ENCODE measurements at regions not wholly inside any gene's neighbourhood (a gene's known extent, or its start where the extent isn't known, plus 50 kb on each side); places are given as distances from the start of the nearest gene placed in this dataset.

DNA sequence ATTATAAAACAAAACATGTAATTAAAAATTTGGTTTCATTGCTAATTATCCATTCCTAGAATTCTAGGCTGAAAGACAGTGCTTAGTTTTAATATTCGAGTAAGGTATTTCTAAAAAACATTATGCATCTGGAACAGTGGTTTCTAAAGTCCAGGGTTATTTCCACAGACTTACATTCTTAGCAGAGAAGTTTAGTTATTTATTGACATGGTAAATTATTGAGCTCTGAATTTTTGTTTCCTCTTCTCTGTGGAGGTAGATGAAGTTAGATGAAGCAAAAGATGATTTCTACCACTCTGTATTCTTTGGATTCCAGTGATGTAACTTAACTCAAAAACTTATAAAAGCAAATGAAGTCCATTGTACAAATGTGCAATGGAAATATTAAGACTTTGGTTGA lies 709.4 kb downstream of the MRPL39 start:
- TF ChIP-seq, protein P1, sequence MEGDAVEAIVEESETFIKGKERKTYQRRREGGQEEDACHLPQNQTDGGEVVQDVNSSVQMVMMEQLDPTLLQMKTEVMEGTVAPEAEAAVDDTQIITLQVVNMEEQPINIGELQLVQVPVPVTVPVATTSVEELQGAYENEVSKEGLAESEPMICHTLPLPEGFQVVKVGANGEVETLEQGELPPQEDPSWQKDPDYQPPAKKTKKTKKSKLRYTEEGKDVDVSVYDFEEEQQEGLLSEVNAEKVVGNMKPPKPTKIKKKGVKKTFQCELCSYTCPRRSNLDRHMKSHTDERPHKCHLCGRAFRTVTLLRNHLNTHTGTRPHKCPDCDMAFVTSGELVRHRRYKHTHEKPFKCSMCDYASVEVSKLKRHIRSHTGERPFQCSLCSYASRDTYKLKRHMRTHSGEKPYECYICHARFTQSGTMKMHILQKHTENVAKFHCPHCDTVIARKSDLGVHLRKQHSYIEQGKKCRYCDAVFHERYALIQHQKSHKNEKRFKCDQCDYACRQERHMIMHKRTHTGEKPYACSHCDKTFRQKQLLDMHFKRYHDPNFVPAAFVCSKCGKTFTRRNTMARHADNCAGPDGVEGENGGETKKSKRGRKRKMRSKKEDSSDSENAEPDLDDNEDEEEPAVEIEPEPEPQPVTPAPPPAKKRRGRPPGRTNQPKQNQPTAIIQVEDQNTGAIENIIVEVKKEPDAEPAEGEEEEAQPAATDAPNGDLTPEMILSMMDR (conservative IDR thresholded peaks at IDR 0.05; ENCODE audit: low read depth, low read length), result no peak
- Histone ChIP-seq H2AFZ (ENCODE audit: low read depth) (no peak overlapping the region), H3K4me3 (IDR thresholded peaks at IDR 0.05; ENCODE audit: insufficient read depth, low read depth, low read length) (no peak overlapping the region), H4K20me1 (ENCODE audit: insufficient read depth) (no peaks in the 10 kb centered on the region), H3K27ac (no peak overlapping the region), H3K36me3 (ENCODE audit: insufficient read depth) (no peaks in the 10 kb centered on the region), H3K4me1 (ENCODE audit: low read depth, poor library complexity, severe bottlenecking) (peaks cover 15% of the 10 kb centered on the region), H3K79me2 (ENCODE audit: insufficient read depth, low read depth) (no peaks in the 10 kb centered on the region), H3K27me3 (ENCODE audit: insufficient read depth, low read depth) (no peaks in the 10 kb centered on the region), H3K4me2 (no peak overlapping the region), H3K9ac (no peak overlapping the region)

DNA sequence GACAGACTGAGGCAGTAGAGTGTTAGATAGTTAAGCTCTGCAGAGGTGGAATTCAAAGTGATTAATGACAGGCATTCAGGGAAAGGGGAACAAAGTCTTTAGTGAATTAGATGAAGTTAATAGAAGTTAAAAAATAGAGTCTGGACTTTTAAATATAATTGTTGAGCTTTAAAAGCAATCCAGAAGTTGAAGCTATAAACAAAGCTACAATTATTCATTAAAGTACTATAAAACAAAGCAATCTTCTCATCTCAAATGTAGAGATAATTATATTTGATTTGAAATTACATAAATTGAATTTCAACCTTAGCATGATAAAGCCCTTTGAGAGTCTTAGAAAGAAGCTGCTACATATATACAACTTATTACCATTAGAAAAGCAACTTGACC lies 710.6 kb downstream of the MRPL39 start:
- no peak overlapping the region for H3K4me3 ChIP-seq (IDR thresholded peaks at IDR 0.05; ENCODE audit: insufficient read depth, low read depth, low read length)
- H3K9ac ChIP-seq, result no peak overlapping the region
- no peaks in the 10 kb centered on the region for H3K79me2 ChIP-seq (ENCODE audit: insufficient read depth, low read depth)
- peaks cover 15% of the 10 kb centered on the region for H3K4me1 ChIP-seq (ENCODE audit: low read depth, poor library complexity, severe bottlenecking)
- H3K4me2 ChIP-seq, result no peak overlapping the region
- H3K27me3 ChIP-seq (ENCODE audit: insufficient read depth, low read depth), result no peaks in the 10 kb centered on the region
- TF ChIP-seq, protein P1 (conservative IDR thresholded peaks at IDR 0.05; ENCODE audit: low read depth, low read length), result no peak
- peak overlapping the region; percentile 40; the same call in 1 of the 2 replicates for H2AFZ ChIP-seq (ENCODE audit: low read depth)
- no peaks in the 10 kb centered on the region for H4K20me1 ChIP-seq (ENCODE audit: insufficient read depth)
- no peak overlapping the region for H3K27ac ChIP-seq
- no peaks in the 10 kb centered on the region for H3K36me3 ChIP-seq (ENCODE audit: insufficient read depth)

DNA sequence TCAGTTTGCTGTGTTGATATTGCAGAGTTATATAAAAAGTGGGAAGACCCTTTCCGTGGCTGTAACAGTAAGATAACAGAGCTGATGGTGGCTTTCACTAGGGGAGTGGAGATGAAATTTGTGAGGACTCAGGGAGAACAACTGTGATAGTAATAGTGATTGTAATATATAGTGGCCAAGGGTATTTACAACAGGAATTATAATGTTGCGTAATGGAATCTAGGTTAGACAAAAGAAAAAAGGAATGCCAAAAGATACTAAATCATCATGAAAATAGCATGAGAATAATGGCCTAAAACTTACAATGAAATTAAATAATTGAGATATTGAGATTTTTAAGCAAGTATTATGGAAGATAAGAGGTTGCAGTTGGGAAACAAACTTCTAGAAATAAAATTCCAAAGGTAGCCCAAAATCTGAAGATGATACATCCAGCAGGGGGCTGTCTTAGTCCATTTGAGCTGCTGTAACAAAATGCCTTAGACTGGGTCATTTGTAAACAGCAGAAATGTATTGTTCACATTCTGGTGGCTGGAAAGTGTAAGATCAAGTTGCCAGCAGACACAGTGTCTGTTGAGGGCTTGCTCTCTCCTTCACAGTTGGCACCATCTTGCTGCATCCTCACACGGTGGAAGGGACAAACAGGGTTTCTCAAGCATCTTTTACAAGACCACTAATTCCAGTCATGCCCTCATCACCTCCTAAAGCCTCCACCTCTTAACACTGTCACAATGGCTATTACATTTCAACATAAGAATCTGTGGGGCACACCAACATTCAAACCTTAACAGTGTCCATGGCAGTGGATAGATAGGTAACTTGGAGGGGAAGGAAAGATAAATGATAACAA lies 711.2 kb downstream of the MRPL39 start:
- H4K20me1 ChIP-seq (ENCODE audit: insufficient read depth), result no peaks in the 10 kb centered on the region
- H3K4me2 ChIP-seq, result no peak overlapping the region
- no peaks in the 10 kb centered on the region for H3K79me2 ChIP-seq (ENCODE audit: insufficient read depth, low read depth)
- TF ChIP-seq, protein P1 (conservative IDR thresholded peaks at IDR 0.05; ENCODE audit: low read depth, low read length), result peak; percentile 83
- no peaks in the 10 kb centered on the region for H3K36me3 ChIP-seq (ENCODE audit: insufficient read depth)
- H3K4me1 ChIP-seq (ENCODE audit: low read depth, poor library complexity, severe bottlenecking), result peaks cover 15% of the 10 kb centered on the region
- no peak overlapping the region for H3K4me3 ChIP-seq (IDR thresholded peaks at IDR 0.05; ENCODE audit: insufficient read depth, low read depth, low read length)
- H3K27me3 ChIP-seq (ENCODE audit: insufficient read depth, low read depth), result no peaks in the 10 kb centered on the region
- peak overlapping the region; percentile 40; the same call in 1 of the 2 replicates for H2AFZ ChIP-seq (ENCODE audit: low read depth)
- H3K27ac ChIP-seq, result no peak overlapping the region
- no peak overlapping the region for H3K9ac ChIP-seq

DNA sequence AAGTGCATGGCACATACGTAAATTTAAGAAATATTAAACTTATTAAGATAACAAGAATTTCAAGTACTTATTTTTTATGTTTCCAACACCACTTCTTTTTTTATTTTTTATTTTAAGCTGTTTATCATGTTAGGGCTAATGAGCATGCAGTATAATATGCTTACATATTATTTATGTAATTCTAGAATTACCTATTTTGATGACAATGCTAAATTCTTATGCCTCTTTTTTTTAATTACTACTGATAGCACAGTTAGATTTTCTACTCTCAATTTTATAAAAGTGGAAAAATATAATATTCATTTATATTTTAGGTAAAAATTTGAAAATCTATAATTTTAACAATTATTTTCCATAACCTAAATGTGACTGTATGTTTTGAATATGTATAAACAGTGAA lies 713.0 kb downstream of the MRPL39 start:
- Histone ChIP-seq H3K27ac (no peak overlapping the region), H3K4me2 (no peak overlapping the region), H3K4me1 (ENCODE audit: low read depth, poor library complexity, severe bottlenecking) (peaks cover 12% of the 10 kb centered on the region), H3K79me2 (ENCODE audit: insufficient read depth, low read depth) (no peaks in the 10 kb centered on the region), H3K9ac (no peak overlapping the region), H2AFZ (ENCODE audit: low read depth) (no peak overlapping the region), H3K4me3 (IDR thresholded peaks at IDR 0.05; ENCODE audit: insufficient read depth, low read depth, low read length) (no peak overlapping the region), H3K36me3 (ENCODE audit: insufficient read depth) (no peaks in the 10 kb centered on the region), H4K20me1 (ENCODE audit: insufficient read depth) (no peaks in the 10 kb centered on the region), H3K27me3 (ENCODE audit: insufficient read depth, low read depth) (no peaks in the 10 kb centered on the region)
- TF ChIP-seq, protein P1 (conservative IDR thresholded peaks at IDR 0.05; ENCODE audit: low read depth, low read length), result no peak
